OCI-LY3 (cell line): ENCODE measurements at regions not wholly inside any gene's neighbourhood (a gene's known extent, or its start where the extent isn't known, plus 50 kb on each side); places are given as distances from the start of the nearest gene placed in this dataset.

Source experiments
- H2AFZ ChIP-seq: fragments of 200-600, 300-600 bp; shearing (Covaris generic); 2 replicates; pipeline ENCODE4 v1.6.0; 2014; ENCODE audit warnings: antibody characterized with exemption, low read depth, low read length
- H3K27ac ChIP-seq: fragments of 200-600, 300-600 bp; sonication (generic); 2 replicates; pipeline ENCODE4 v1.5.1; 2014; ENCODE audit warnings: mild to moderate bottlenecking, low read length, moderate library complexity, mixed read lengths
- H3K27me3 ChIP-seq: fragments of 200-600, 300-600 bp; sonication (generic); 2 replicates; pipeline ENCODE4 v1.6.1; 2014; ENCODE audit warnings: low read depth, low read length, mixed read lengths
- H3K36me3 ChIP-seq: fragments of 200-600, 300-600 bp; sonication (generic); replicated peaks from 2 replicates; pipeline ENCODE3; 2014; ENCODE audit warnings: low read depth, low read length, mixed read lengths
- H3K4me1 ChIP-seq: fragments of 300-600, 200-600 bp; sonication (generic); 2 replicates; pipeline ENCODE4 v1.6.1; 2014; ENCODE audit warnings: low read length, mixed read lengths
- H3K4me2 ChIP-seq: fragments of 200-600, 300-600 bp; sonication (generic); 2 replicates; pipeline ENCODE4 v1.6.1; 2014; ENCODE audit warnings: low read length, mixed read lengths
- H3K4me3 ChIP-seq: fragments of 300-600, 200-600 bp; sonication (generic); 2 replicates; pipeline ENCODE4 v1.5.1; 2014; ENCODE audit warnings: antibody characterized with exemption, mild to moderate bottlenecking, low read length, moderate library complexity
- H3K79me2 ChIP-seq: fragments of 300-600, 200-600 bp; shearing (Covaris generic); 2 replicates; pipeline ENCODE4 v1.6.1; 2014; ENCODE audit warnings: mild to moderate bottlenecking, low read length, mixed read lengths
- H3K9ac ChIP-seq: fragments of 300-600, 200-600 bp; shearing (Covaris generic); 2 replicates; pipeline ENCODE4 v1.6.0; 2014; ENCODE audit warnings: mild to moderate bottlenecking, low read length, moderate library complexity
- H3K9me3 ChIP-seq: fragments of 200-600, 300-600 bp; shearing (Covaris generic); 2 replicates; pipeline ENCODE4 v1.6.1; 2014; ENCODE audit warnings: low read length, mixed read lengths; ENCODE audit not compliant: insufficient read depth
- H4K20me1 ChIP-seq: fragments of 200-600, 300-600 bp; sonication (generic); 2 replicates; pipeline ENCODE4 v1.6.1; 2016; ENCODE audit warnings: low read length, mixed read lengths; ENCODE audit not compliant: insufficient read depth
- EZH2phosphoT487 ChIP-seq: fragments of 200-600 bp; shearing (Covaris generic); IDR thresholded peaks from 2 replicates; pipeline ENCODE4 v1.6.1; 2018; ENCODE audit warnings: antibody characterized with exemption, mixed run types, low read depth
- TF ChIP-seq, protein P1 (sequence below): fragments of 200-600, 300-600 bp; sonication (generic); IDR thresholded peaks from 2 replicates; pipeline ENCODE4 v1.5.1; 2014; ENCODE audit warnings: antibody characterized with exemption, low read length, low read depth

GRCh38 chr15:60183366-60183765, 179.3 kb downstream of the FOXB1 start:
- no peak for TF ChIP-seq EZH2phosphoT487
- TF ChIP-seq, protein P1, sequence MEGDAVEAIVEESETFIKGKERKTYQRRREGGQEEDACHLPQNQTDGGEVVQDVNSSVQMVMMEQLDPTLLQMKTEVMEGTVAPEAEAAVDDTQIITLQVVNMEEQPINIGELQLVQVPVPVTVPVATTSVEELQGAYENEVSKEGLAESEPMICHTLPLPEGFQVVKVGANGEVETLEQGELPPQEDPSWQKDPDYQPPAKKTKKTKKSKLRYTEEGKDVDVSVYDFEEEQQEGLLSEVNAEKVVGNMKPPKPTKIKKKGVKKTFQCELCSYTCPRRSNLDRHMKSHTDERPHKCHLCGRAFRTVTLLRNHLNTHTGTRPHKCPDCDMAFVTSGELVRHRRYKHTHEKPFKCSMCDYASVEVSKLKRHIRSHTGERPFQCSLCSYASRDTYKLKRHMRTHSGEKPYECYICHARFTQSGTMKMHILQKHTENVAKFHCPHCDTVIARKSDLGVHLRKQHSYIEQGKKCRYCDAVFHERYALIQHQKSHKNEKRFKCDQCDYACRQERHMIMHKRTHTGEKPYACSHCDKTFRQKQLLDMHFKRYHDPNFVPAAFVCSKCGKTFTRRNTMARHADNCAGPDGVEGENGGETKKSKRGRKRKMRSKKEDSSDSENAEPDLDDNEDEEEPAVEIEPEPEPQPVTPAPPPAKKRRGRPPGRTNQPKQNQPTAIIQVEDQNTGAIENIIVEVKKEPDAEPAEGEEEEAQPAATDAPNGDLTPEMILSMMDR = no peak
- peaks cover 17% of the 10 kb centered on the region for H3K4me1 ChIP-seq

GRCh38 chr15:60184579-60184978, 180.5 kb downstream of the FOXB1 start:
- no peak overlapping the region for H3K9ac ChIP-seq
- H3K36me3 ChIP-seq = no peaks in the 10 kb centered on the region
- H3K9me3 ChIP-seq = 0 out of 2 replicates have a peak, but pooled peaks cover 3% of the 10 kb centered on the region
- H3K4me1 ChIP-seq = peaks cover 10% of the 10 kb centered on the region
- H4K20me1 ChIP-seq = no peaks in the 10 kb centered on the region
- no peak overlapping the region for H3K27ac ChIP-seq
- no peak overlapping the region for H2AFZ ChIP-seq
- H3K79me2 ChIP-seq = no peaks in the 10 kb centered on the region
- TF ChIP-seq EZH2phosphoT487 = no peak
- TF ChIP-seq, protein P1 = no peak
- H3K4me2 ChIP-seq = no peak overlapping the region
- no peak overlapping the region for H3K4me3 ChIP-seq
- H3K27me3 ChIP-seq = no peaks in the 10 kb centered on the region

More at GRCh38 chr15:60183366-60183765, 179.3 kb downstream of the FOXB1 start:
- no peaks in the 10 kb centered on the region for H3K79me2 ChIP-seq
- H3K9ac ChIP-seq = no peak overlapping the region
- no peaks in the 10 kb centered on the region for H3K27me3 ChIP-seq
- H4K20me1 ChIP-seq = no peaks in the 10 kb centered on the region
- H2AFZ ChIP-seq = no peak overlapping the region
- no peak overlapping the region for H3K4me3 ChIP-seq
- no peaks in the 10 kb centered on the region for H3K36me3 ChIP-seq
- no peak overlapping the region for H3K4me2 ChIP-seq
- H3K27ac ChIP-seq = no peak overlapping the region
- H3K9me3 ChIP-seq = 0 out of 2 replicates have a peak, but pooled peaks cover 3% of the 10 kb centered on the region

DNA sequence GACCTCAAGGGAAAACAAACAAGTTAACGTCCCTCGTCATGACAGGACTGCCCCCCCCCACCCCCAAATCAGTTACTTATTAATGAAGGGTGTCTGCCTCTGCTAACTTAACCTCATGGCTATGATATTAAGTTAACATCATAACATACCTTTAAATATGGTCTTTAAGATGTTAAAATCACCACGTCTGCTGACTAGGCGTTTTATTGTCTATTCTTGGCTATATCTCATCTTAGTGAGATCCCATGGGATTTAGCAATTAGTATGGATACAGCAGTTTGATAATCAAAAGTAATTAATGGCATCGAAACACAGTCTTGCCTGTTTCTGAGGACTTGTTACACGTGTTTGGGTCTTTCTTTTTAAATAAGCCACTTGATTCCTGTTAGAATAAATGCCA, 186.9 kb downstream of the FOXB1 start:
- H3K27ac ChIP-seq = no peak overlapping the region
- H3K4me3 ChIP-seq = no peak overlapping the region
- no peaks in the 10 kb centered on the region for H4K20me1 ChIP-seq
- no peak overlapping the region for H3K9ac ChIP-seq
- no peak for TF ChIP-seq EZH2phosphoT487
- TF ChIP-seq, protein P1 = no peak
- H3K79me2 ChIP-seq = no peaks in the 10 kb centered on the region
- no peak overlapping the region for H2AFZ ChIP-seq
- H3K4me1 ChIP-seq = no peaks in the 10 kb centered on the region
- H3K36me3 ChIP-seq = no peaks in the 10 kb centered on the region
- no peak overlapping the region for H3K4me2 ChIP-seq
- H3K9me3 ChIP-seq = no peaks in the 10 kb centered on the region
- no peaks in the 10 kb centered on the region for H3K27me3 ChIP-seq

- H3K9me3 ChIP-seq = no peaks in the 10 kb centered on the region
- no peak overlapping the region for H3K27ac ChIP-seq
- no peak overlapping the region for H3K9ac ChIP-seq
- no peak for TF ChIP-seq EZH2phosphoT487
- TF ChIP-seq, protein P1 = no peak
- no peaks in the 10 kb centered on the region for H3K27me3 ChIP-seq
- no peaks in the 10 kb centered on the region for H3K79me2 ChIP-seq
- H3K36me3 ChIP-seq = no peaks in the 10 kb centered on the region
- H3K4me3 ChIP-seq = no peak overlapping the region
- H2AFZ ChIP-seq = no peak overlapping the region
- H4K20me1 ChIP-seq = no peaks in the 10 kb centered on the region
- H3K4me1 ChIP-seq = no peaks in the 10 kb centered on the region
- no peak overlapping the region for H3K4me2 ChIP-seq
Measured at GRCh38 chr15:60191821-60192220, 187.7 kb downstream of the FOXB1 start.
